ENCODE measurements at regions not wholly inside any gene's neighbourhood (a gene's known extent, or its start where the extent isn't known, plus 50 kb on each side); places are given as distances from the start of the nearest gene placed in this dataset.

DNA sequence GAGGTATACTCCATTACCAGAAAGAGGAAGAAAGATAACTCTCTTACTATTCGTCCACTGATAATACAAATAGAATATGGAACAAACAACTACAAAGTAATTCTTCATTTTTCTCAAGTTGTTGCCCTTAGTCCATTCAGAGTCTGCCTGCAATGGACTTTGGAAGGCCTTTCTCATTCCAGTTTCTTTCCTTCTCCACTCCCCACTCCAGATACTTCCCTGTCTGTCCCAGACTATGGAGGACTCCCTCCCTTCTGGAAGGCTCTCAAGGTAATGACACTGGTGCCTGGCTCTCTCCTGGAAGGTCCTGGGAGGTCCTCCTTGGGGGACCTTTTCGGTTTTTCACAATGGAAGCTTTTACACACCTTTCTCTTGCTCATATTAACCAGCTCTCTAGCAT lies 167.8 kb downstream of the SDHAF3 start (continued):
- TF ChIP-seq EZH2 (IDR thresholded peaks at IDR 0.05; ENCODE audit: borderline replicate concordance, control insufficient read depth, low read depth, low read length), result no peak
- no peak for TF ChIP-seq POLR2A (IDR thresholded peaks at IDR 0.05; ENCODE audit: low read depth, low read length)
- no peak for TF ChIP-seq BMI1 (IDR thresholded peaks at IDR 0.05; ENCODE audit: borderline replicate concordance)
- TF ChIP-seq, protein P1, sequence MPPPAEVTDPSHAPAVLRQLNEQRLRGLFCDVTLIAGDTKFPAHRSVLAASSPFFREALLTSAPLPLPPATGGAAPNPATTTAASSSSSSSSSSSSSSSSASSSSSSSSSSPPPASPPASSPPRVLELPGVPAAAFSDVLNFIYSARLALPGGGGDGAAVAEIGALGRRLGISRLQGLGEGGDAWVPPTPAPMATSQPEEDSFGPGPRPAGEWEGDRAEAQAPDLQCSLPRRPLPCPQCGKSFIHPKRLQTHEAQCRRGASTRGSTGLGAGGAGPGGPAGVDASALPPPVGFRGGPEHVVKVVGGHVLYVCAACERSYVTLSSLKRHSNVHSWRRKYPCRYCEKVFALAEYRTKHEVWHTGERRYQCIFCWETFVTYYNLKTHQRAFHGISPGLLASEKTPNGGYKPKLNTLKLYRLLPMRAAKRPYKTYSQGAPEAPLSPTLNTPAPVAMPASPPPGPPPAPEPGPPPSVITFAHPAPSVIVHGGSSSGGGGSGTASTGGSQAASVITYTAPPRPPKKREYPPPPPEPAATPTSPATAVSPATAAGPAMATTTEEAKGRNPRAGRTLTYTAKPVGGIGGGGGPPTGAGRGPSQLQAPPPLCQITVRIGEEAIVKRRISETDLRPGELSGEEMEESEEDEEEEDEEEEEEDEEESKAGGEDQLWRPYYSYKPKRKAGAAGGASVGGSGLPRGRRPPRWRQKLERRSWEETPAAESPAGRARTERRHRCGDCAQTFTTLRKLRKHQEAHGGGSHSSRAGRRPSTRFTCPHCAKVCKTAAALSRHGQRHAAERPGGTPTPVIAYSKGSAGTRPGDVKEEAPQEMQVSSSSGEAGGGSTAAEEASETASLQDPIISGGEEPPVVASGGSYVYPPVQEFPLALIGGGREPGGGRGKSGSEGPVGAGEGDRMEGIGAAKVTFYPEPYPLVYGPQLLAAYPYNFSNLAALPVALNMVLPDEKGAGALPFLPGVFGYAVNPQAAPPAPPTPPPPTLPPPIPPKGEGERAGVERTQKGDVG (CRISPR knock-in tag; IDR thresholded peaks at IDR 0.05), result no peak
- TF ChIP-seq HDAC6 (IDR thresholded peaks at IDR 0.05; ENCODE audit: unreplicated experiment), result no peak
- TF ChIP-seq, protein P2, sequence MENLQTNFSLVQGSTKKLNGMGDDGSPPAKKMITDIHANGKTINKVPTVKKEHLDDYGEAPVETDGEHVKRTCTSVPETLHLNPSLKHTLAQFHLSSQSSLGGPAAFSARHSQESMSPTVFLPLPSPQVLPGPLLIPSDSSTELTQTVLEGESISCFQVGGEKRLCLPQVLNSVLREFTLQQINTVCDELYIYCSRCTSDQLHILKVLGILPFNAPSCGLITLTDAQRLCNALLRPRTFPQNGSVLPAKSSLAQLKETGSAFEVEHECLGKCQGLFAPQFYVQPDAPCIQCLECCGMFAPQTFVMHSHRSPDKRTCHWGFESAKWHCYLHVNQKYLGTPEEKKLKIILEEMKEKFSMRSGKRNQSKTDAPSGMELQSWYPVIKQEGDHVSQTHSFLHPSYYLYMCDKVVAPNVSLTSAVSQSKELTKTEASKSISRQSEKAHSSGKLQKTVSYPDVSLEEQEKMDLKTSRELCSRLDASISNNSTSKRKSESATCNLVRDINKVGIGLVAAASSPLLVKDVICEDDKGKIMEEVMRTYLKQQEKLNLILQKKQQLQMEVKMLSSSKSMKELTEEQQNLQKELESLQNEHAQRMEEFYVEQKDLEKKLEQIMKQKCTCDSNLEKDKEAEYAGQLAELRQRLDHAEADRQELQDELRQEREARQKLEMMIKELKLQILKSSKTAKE (IDR thresholded peaks at IDR 0.05; ENCODE audit: low read depth, poor library complexity, severe bottlenecking), result no peak
- TF ChIP-seq ZNF274 (IDR thresholded peaks at IDR 0.05; ENCODE audit: insufficient read depth, insufficient read length), result no peak

DNA sequence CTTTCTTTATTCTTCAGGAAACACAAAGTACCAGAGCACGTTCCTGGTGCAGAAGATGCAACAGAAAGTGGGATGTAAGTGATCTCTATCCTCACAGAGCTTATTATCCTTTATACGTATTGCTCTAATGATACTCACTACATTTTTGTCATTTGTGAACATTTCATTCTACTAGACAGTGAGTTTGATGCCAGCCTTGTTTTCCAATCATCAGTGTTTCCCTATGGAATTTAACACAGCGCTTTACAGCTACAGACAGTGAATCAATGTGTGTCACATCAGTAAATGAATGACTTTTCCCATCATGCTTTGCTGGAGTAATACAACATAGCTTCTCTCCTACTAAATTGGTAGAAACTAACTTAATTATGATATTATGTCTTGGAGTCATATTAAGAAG lies 175.5 kb downstream of the SDHAF3 start:
- BruUV-seq (replicated peaks), result no TSS peak
- Histone ChIP-seq H3K4me2 (ENCODE audit: control insufficient read depth, insufficient read depth) (no peak overlapping the region), H3K27me3 (replicated peaks in 1 of 2; ENCODE audit: control insufficient read depth in 2 of 2, insufficient read depth in 2 of 2, low read length in 1 of 2) (no peaks in the 10 kb centered on the region), H4K20me1 (ENCODE audit: control insufficient read depth, insufficient read depth) (no peaks in the 10 kb centered on the region), H3K4me3 (no peak overlapping the region), H3K4me1 (ENCODE audit: control insufficient read depth, insufficient read depth, low read length) (no peaks in the 10 kb centered on the region), H3K79me2 (ENCODE audit: control insufficient read depth, insufficient read depth, low read length) (no peaks in the 10 kb centered on the region), H3K36me3 (ENCODE audit: control insufficient read depth in 2 of 2, insufficient read depth in 2 of 2, low read length in 1 of 2) (no peaks in the 10 kb centered on the region), H3K9me3 (replicated peaks; ENCODE audit: control insufficient read depth, insufficient read depth, low read length) (no peaks in the 10 kb centered on the region), H3K27ac (ENCODE audit: control insufficient read depth, insufficient read depth) (no peak overlapping the region), H3K9ac (ENCODE audit: control insufficient read depth, insufficient read depth, low read length) (no peak overlapping the region), H2AFZ (ENCODE audit: control insufficient read depth, low read depth, low read length) (no peak overlapping the region)
- in situ Hi-C loops (cut with MboI), result no loop called here
- DNase-seq (ENCODE audit: low read depth, low spot score) (no peak), FAIRE-seq (no peak), ATAC-seq (no peak)
- POLR2A ChIA-PET, result no interaction called here
- RAD21 ChIA-PET (ENCODE audit: unreplicated experiment), result no interaction called here
- SMC1A ChIA-PET (ENCODE audit: uncharacterized antibody, unreplicated experiment), result interaction anchor here (1.3 kb wide), 1 partner anchor 20 kb away, joined by 4 read pairs; no protein-coding TSS in a partner anchor
- intact Hi-C loops (cut with micrococcal nuclease; ENCODE audit: unreplicated experiment), result no loop called here
- CTCF ChIA-PET, result no interaction called here
- whole genome bisulfite sequencing (ENCODE audit: insufficient coverage, insufficient replicate concordance, low lambda C conversion rate, missing lambda C conversion rate), result 4% methylated on average over 3 of the region's 3 CpGs
- TF ChIP-seq ZNF207 (IDR thresholded peaks at IDR 0.05; ENCODE audit: borderline replicate concordance), result no peak

Measured in GM12878 (cell line).